H9 (cell line): ENCODE measurements at regions not wholly inside any gene's neighbourhood (a gene's known extent, or its start where the extent isn't known, plus 50 kb on each side); places are given as distances from the start of the nearest gene placed in this dataset.

Experiments
- DNase-seq: peaks from one replicate; pipeline ENCODE4 v3.0.0-alpha.2; 2017
- H2AFZ ChIP-seq: one replicate; pipeline ENCODE4 v1.6.1; 2013; ENCODE audit warnings: mild to moderate bottlenecking, low read length, control low read depth, moderate library complexity
- H2AK5ac ChIP-seq: 2 replicates; pipeline ENCODE4 v1.6.1; 2013; ENCODE audit warnings: low read length, control low read depth, mixed read lengths; ENCODE audit not compliant: insufficient read length
- H2BK120ac ChIP-seq: one replicate; pipeline ENCODE4 v1.6.1; 2013; ENCODE audit warnings: low read depth, mild to moderate bottlenecking, low read length, control low read depth, inconsistent platforms; ENCODE audit not compliant: poor library complexity, severe bottlenecking
- H2BK12ac ChIP-seq: 2 replicates; pipeline ENCODE4 v1.6.1; 2013; ENCODE audit warnings: low read length, control low read depth, mixed read lengths, low read depth; ENCODE audit not compliant: insufficient read length
- H2BK15ac ChIP-seq: 2 replicates; pipeline ENCODE4 v1.6.1; 2013; ENCODE audit warnings: low read depth, low read length, control low read depth
- H2BK20ac ChIP-seq: one replicate; pipeline ENCODE4 v1.6.1; 2013; ENCODE audit warnings: low read depth, mild to moderate bottlenecking, low read length, control low read depth, inconsistent platforms; ENCODE audit not compliant: poor library complexity, severe bottlenecking
- H2BK5ac ChIP-seq: 2 replicates; pipeline ENCODE4 v1.6.1; 2013; ENCODE audit warnings: low read length, control low read depth, mixed read lengths; ENCODE audit not compliant: insufficient read length
- H3K14ac ChIP-seq: 2 replicates; pipeline ENCODE4 v1.6.1; 2013; ENCODE audit warnings: low read length, control low read depth; ENCODE audit not compliant: insufficient read depth
- H3K18ac ChIP-seq: 2 replicates; pipeline ENCODE4 v1.6.1; 2013; ENCODE audit warnings: low read depth, mild to moderate bottlenecking, mixed read lengths, low read length, control low read depth; ENCODE audit not compliant: insufficient read length
- H3K23ac ChIP-seq: 2 replicates; pipeline ENCODE4 v1.6.1; 2013; ENCODE audit warnings: low read length, control low read depth, mixed read lengths, low read depth; ENCODE audit not compliant: insufficient read length
- H3K23me2 ChIP-seq: 2 replicates; pipeline ENCODE4 v1.6.1; 2013; ENCODE audit warnings: low read depth, mild to moderate bottlenecking, mixed read lengths, low read length, control low read depth; ENCODE audit not compliant: insufficient read length, poor library complexity, severe bottlenecking
- H3K27ac ChIP-seq: 2 replicates; pipeline ENCODE4 v1.5.1; 2013; ENCODE audit warnings: low read length, control low read depth, mixed read lengths, low read depth; ENCODE audit not compliant: insufficient read length
- H3K27me3 ChIP-seq: 2 replicates; pipeline ENCODE4 v1.6.1; 2013; ENCODE audit warnings: low read length, control low read depth, inconsistent platforms; ENCODE audit not compliant: insufficient read depth
- H3K4ac ChIP-seq: 2 replicates; pipeline ENCODE4 v1.6.1; 2013; ENCODE audit warnings: low read depth, mild to moderate bottlenecking, control low read depth, inconsistent platforms, low read length, moderate library complexity
- H3K4me1 ChIP-seq: 2 replicates; pipeline ENCODE4 v1.6.1; 2013; ENCODE audit warnings: low read length, control low read depth, inconsistent platforms; ENCODE audit not compliant: insufficient read depth
- H3K4me2 ChIP-seq: 2 replicates; pipeline ENCODE4 v1.6.1; 2013; ENCODE audit warnings: low read length, control low read depth, mixed read lengths; ENCODE audit not compliant: insufficient read length, insufficient read depth
- H3K56ac ChIP-seq: 2 replicates; pipeline ENCODE4 v1.6.1; 2013; ENCODE audit warnings: low read depth, mild to moderate bottlenecking, mixed read lengths, low read length, control low read depth; ENCODE audit not compliant: insufficient read length
- H3K79me1 ChIP-seq: 2 replicates; pipeline ENCODE4 v1.6.1; 2013; ENCODE audit warnings: low read depth, mild to moderate bottlenecking, moderate library complexity, low read length, control low read depth, inconsistent platforms; ENCODE audit not compliant: insufficient read depth, poor library complexity, severe bottlenecking
- H3K79me2 ChIP-seq: 2 replicates; pipeline ENCODE4 v1.6.1; 2013; ENCODE audit warnings: low read length, control low read depth, inconsistent platforms; ENCODE audit not compliant: insufficient read depth
- H3K9ac ChIP-seq: 2 replicates; pipeline ENCODE4 v1.6.1; 2013; ENCODE audit warnings: low read length, control low read depth, mixed read lengths; ENCODE audit not compliant: insufficient read length; ENCODE audit errors: extremely low read depth
- H3K9me3 ChIP-seq: one replicate; pipeline ENCODE4 v1.6.1; 2013; ENCODE audit warnings: low read depth, low read length, inconsistent platforms; ENCODE audit not compliant: control insufficient read depth
- H3T11ph ChIP-seq: one replicate; pipeline ENCODE4 v1.6.1; 2013; ENCODE audit warnings: mild to moderate bottlenecking, low read length, control low read depth, inconsistent platforms
- H4K20me1 ChIP-seq: one replicate; pipeline ENCODE4 v1.6.1; 2013; ENCODE audit not compliant: control insufficient read depth, insufficient read length, insufficient read depth
- H4K5ac ChIP-seq: 2 replicates; pipeline ENCODE4 v1.6.1; 2013; ENCODE audit warnings: low read depth, mild to moderate bottlenecking, mixed read lengths, low read length, control low read depth; ENCODE audit not compliant: insufficient read length
- H4K8ac ChIP-seq: replicated peaks from 2 replicates; pipeline ENCODE4 v1.6.1; 2013; ENCODE audit warnings: low read length, control low read depth, mixed read lengths, low read depth; ENCODE audit not compliant: insufficient read length
- H4K91ac ChIP-seq: 2 replicates; pipeline ENCODE4 v1.6.1; 2013; ENCODE audit warnings: low read depth, mild to moderate bottlenecking, moderate library complexity, mixed read lengths, low read length, control low read depth; ENCODE audit not compliant: insufficient read length
- H3K27ac Mint-ChIP-seq, 3 experiments: 2 replicates in 2 of 3; 3 replicates in 1 of 3; pipeline ENCODE4 v1.8.0; 2020 to 2021; ENCODE audit warnings: mixed read lengths in 3 of 3, mild to moderate bottlenecking in 1 of 3, moderate library complexity in 1 of 3
- H3K27me3 Mint-ChIP-seq: 2 replicates; pipeline ENCODE4 v1.8.0; 2021; ENCODE audit warnings: low read depth, mild to moderate bottlenecking, moderate library complexity, mixed read lengths
- H3K36me3 Mint-ChIP-seq, 3 experiments: 2 replicates in 2 of 3; 3 replicates in 1 of 3; pipeline ENCODE4 v1.8.0; 2020 to 2021; ENCODE audit warnings: low read depth in 3 of 3, mixed read lengths in 3 of 3; ENCODE audit not compliant: insufficient read depth in 1 of 3
- H3K4me1 Mint-ChIP-seq, 2 experiments: 2 replicates each; pipeline ENCODE4 v1.8.0; 2020; ENCODE audit warnings: mixed read lengths in 2 of 2
- H3K4me3 Mint-ChIP-seq, 2 experiments: 2 replicates in 1 of 2; 3 replicates in 1 of 2; pipeline ENCODE4 v1.8.0; 2020 to 2021; ENCODE audit warnings: mild to moderate bottlenecking in 2 of 2, mixed read lengths in 2 of 2, moderate library complexity in 1 of 2
- H3K9me3 Mint-ChIP-seq, 2 experiments: 2 replicates in 1 of 2; 3 replicates in 1 of 2; pipeline ENCODE4 v1.8.0; 2020; ENCODE audit warnings: mild to moderate bottlenecking in 2 of 2, mixed read lengths in 2 of 2, moderate library complexity in 1 of 2
- CTCF ChIP-seq: fragments of 200-600 bp; sonication (generic); conservative IDR thresholded peaks from 3 replicates; pipeline ENCODE4 v1.8.0; 2021; ENCODE audit warnings: antibody characterized with exemption, mild to moderate bottlenecking

- Histone ChIP-seq H4K20me1 (no peaks in the 10 kb centered on the region), H3K27ac (no peak overlapping the region), H3K23ac (no peak overlapping the region), H3K14ac (no peak overlapping the region), H2BK12ac (no peak overlapping the region), H3K23me2 (no peaks in the 10 kb centered on the region), H2AFZ (no peak overlapping the region), H3K18ac (no peak overlapping the region), H3K56ac (no peak overlapping the region), H4K8ac (no peak overlapping the region), H3K79me1 (no peaks in the 10 kb centered on the region), H3K4me1 (0 out of 2 replicates have a peak, but pooled peaks cover 4% of the 10 kb centered on the region), H3K4me2 (no peak overlapping the region), H4K5ac (no peak overlapping the region), H3K79me2 (no peaks in the 10 kb centered on the region), H3K9me3 (no peaks in the 10 kb centered on the region), H2BK20ac (no peak overlapping the region), H3K27me3 (no peaks in the 10 kb centered on the region), H3K9ac (no peak overlapping the region), H2AK5ac (no peak overlapping the region), H2BK120ac (no peak overlapping the region), H2BK5ac (no peak overlapping the region), H3K4ac (no peak overlapping the region), H4K91ac (no peak overlapping the region), H3T11ph (no peak overlapping the region), H2BK15ac (no peak overlapping the region)
- Mint-ChIP-seq H3K36me3 (peaks cover 0 to 4% (median 0%) of the 10 kb centered on the region in 3 experiments; a peak in 1 of 7 replicates), H3K27ac (peak overlapping the region in 2 of 3 experiments; percentile 39 to 59; a peak in 1 of 7 replicates), H3K4me3 (no peak overlapping the region), H3K9me3 (peaks cover 0 to 1% of the 10 kb centered on the region in 2 experiments; a peak in 2 of 5 replicates), H3K4me1 (peaks cover 11 to 20% of the 10 kb centered on the region in 2 experiments), H3K27me3 (no peaks in the 10 kb centered on the region)
- DNase-seq, result peak; percentile 37
- TF ChIP-seq CTCF, result no peak
Measured at GRCh38 chr5:71922584-71923106, 184.6 kb upstream of the MAP1B start.
